A673 (cell line): ENCODE measurements at regions not wholly inside any gene's neighbourhood (a gene's known extent, or its start where the extent isn't known, plus 50 kb on each side); places are given as distances from the start of the nearest gene placed in this dataset.

ENCODE experiments used
- BruUV-seq: library from RNA; stranded (reverse); fragments of 400-500 nt; replicated peaks from 2 replicates; lab custom pipeline; 2021; lab: Mats Ljungman, UMichigan
- CTCF ChIA-PET: fragments of 300-600 bp; sonication (Branson Sonifier 250); formaldehyde crosslinking; loops from one replicate; lab custom pipeline; 2022; ENCODE audit warnings: antibody characterized with exemption; lab: Charles Lee
- POLR2A ChIA-PET: fragments of 300-600 bp; sonication (Branson Sonifier 250); formaldehyde crosslinking; loops from one replicate; lab custom pipeline; 2022; ENCODE audit warnings: antibody characterized with exemption; ENCODE audit not compliant: low non-redundant PET; lab: Charles Lee
- DNase-seq: peaks from one replicate; pipeline ENCODE4 v3.0.0-alpha.2; 2015; ENCODE audit warnings: low spot score
- H3K27ac ChIP-seq: fragments of 200-600 bp; sonication (generic); 2 replicates; pipeline ENCODE4 v1.5.1; 2016; ENCODE audit warnings: mixed run types, low read depth, mild to moderate bottlenecking, mixed read lengths, antibody characterized with exemption, low read length; ENCODE audit not compliant: poor library complexity, severe bottlenecking
- H3K27me3 ChIP-seq: fragments of 200-600 bp; sonication (generic); replicated peaks from 2 replicates; pipeline ENCODE4 v1.6.1; 2017; ENCODE audit warnings: mixed run types, low read depth, mild to moderate bottlenecking, mixed read lengths, antibody characterized with exemption, low read length; ENCODE audit not compliant: insufficient read depth, poor library complexity
- H3K36me3 ChIP-seq: fragments of 200-600 bp; sonication (generic); 2 replicates; pipeline ENCODE4 v1.6.1; 2016; ENCODE audit warnings: mixed run types, mild to moderate bottlenecking, mixed read lengths, antibody characterized with exemption, low read length; ENCODE audit not compliant: insufficient read depth, poor library complexity, severe bottlenecking
- H3K4me1 ChIP-seq: fragments of 200-600 bp; sonication (generic); 2 replicates; pipeline ENCODE4 v1.6.1; 2017; ENCODE audit warnings: mixed run types, mild to moderate bottlenecking, mixed read lengths, antibody characterized with exemption, low read length; ENCODE audit not compliant: insufficient read depth, poor library complexity, severe bottlenecking
- H3K4me3 ChIP-seq: fragments of 200-600 bp; sonication (generic); 2 replicates; pipeline ENCODE4 v1.5.1; 2016; ENCODE audit warnings: low read depth, mixed run types, mild to moderate bottlenecking, mixed read lengths, low read length; ENCODE audit not compliant: poor library complexity, severe bottlenecking
- H3K9me3 ChIP-seq: fragments of 200-600 bp; sonication (generic); 2 replicates; pipeline ENCODE4 v1.6.1; 2016; ENCODE audit warnings: mixed run types, low read depth, mild to moderate bottlenecking, mixed read lengths, antibody characterized with exemption, low read length; ENCODE audit not compliant: poor library complexity, severe bottlenecking
- EZH2 ChIP-seq: fragments of 200-600 bp; sonication (generic); IDR thresholded peaks from 2 replicates; pipeline ENCODE4 v1.6.1; 2017; ENCODE audit warnings: borderline replicate concordance, low read depth, mild to moderate bottlenecking, mixed read lengths, antibody characterized with exemption, low read length; ENCODE audit not compliant: poor library complexity, severe bottlenecking
- intact Hi-C: fragments of 100-400 bp; cut with micrococcal nuclease; formaldehyde crosslinking; loops from one replicate; pipeline ENCODE4 v1.10.0; 2022; ENCODE audit not compliant: unreplicated experiment
- TF ChIP-seq, protein P1 (sequence below): fragments of 300-800, 200-600 bp; sonication (generic); conservative IDR thresholded peaks from 2 replicates; pipeline ENCODE4 v1.5.1; 2017; ENCODE audit warnings: low read depth, mild to moderate bottlenecking, antibody characterized with exemption, low read length, moderate library complexity, mixed read lengths

- intact Hi-C loops = no loop called here
- DNase-seq = no peak
- TF ChIP-seq, protein P1, sequence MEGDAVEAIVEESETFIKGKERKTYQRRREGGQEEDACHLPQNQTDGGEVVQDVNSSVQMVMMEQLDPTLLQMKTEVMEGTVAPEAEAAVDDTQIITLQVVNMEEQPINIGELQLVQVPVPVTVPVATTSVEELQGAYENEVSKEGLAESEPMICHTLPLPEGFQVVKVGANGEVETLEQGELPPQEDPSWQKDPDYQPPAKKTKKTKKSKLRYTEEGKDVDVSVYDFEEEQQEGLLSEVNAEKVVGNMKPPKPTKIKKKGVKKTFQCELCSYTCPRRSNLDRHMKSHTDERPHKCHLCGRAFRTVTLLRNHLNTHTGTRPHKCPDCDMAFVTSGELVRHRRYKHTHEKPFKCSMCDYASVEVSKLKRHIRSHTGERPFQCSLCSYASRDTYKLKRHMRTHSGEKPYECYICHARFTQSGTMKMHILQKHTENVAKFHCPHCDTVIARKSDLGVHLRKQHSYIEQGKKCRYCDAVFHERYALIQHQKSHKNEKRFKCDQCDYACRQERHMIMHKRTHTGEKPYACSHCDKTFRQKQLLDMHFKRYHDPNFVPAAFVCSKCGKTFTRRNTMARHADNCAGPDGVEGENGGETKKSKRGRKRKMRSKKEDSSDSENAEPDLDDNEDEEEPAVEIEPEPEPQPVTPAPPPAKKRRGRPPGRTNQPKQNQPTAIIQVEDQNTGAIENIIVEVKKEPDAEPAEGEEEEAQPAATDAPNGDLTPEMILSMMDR = no peak
- ChIA-PET CTCF (no interaction called here), POLR2A (no interaction called here)
- Histone ChIP-seq H3K27me3 (no peaks in the 10 kb centered on the region), H3K9me3 (no peaks in the 10 kb centered on the region), H3K36me3 (no peaks in the 10 kb centered on the region), H3K27ac (no peak overlapping the region), H3K4me3 (no peak overlapping the region), H3K4me1 (no peaks in the 10 kb centered on the region)
- no TSS peak for BruUV-seq
Observed at GRCh38 chr16:8229011-8229520, 361.2 kb downstream of the TMEM114 start.

DNA sequence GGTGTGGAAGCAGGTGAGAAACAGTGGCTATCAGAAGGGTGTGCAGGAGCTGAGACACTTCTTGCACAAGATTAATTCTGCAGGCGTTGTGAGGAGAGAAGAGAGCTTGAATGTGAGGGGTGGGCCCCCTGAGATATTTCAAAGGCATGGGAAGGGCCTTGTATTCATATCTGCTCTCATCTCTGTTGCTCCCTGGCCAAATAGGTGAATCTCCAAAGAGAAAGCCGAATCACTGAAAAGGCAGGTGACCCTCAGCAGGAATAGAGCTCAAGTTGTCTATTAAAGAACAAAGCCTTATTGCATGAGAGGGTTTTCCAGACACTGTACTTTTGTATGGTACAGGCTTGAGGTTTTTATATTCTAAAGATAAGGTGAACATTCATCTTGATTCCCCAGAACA lies 373.1 kb downstream of the TMEM114 start:
- no TSS peak for BruUV-seq
- POLR2A ChIA-PET = no interaction called here
- no peak overlapping the region for H3K4me3 ChIP-seq
- TF ChIP-seq EZH2 = no peak
- TF ChIP-seq, protein P1 = no peak
- H3K27me3 ChIP-seq = peaks cover 15% of the 10 kb centered on the region
- no peaks in the 10 kb centered on the region for H3K36me3 ChIP-seq
- H3K4me1 ChIP-seq = no peaks in the 10 kb centered on the region
- H3K9me3 ChIP-seq = no peaks in the 10 kb centered on the region
- no peak overlapping the region for H3K27ac ChIP-seq
- CTCF ChIA-PET = no interaction called here
- intact Hi-C loops = no loop called here
- DNase-seq = no peak

- no peaks in the 10 kb centered on the region for H3K4me1 ChIP-seq
- BruUV-seq = no TSS peak
- no peak overlapping the region for H3K4me3 ChIP-seq
- CTCF ChIA-PET = no interaction called here
- no peak for DNase-seq
- no peak overlapping the region for H3K27ac ChIP-seq
- POLR2A ChIA-PET = no interaction called here
- H3K27me3 ChIP-seq = no peaks in the 10 kb centered on the region
- no peaks in the 10 kb centered on the region for H3K36me3 ChIP-seq
- H3K9me3 ChIP-seq = no peaks in the 10 kb centered on the region
- intact Hi-C loops = no loop called here
- TF ChIP-seq EZH2 = no peak
- TF ChIP-seq, protein P1 = no peak
Observed at GRCh38 chr16:8204769-8205168, 385.5 kb downstream of the TMEM114 start.
